HL-60 (cell line): ENCODE measurements at regions not wholly inside any gene's neighbourhood (a gene's known extent, or its start where the extent isn't known, plus 50 kb on each side); places are given as distances from the start of the nearest gene placed in this dataset.

Experiments used
- POLR2AphosphoS5 ChIP-seq: IDR thresholded peaks from 2 replicates; pipeline ENCODE4 v1.6.1; 2012; ENCODE audit warnings: low read depth
- TF ChIP-seq, protein P1 (sequence below): IDR thresholded peaks from one replicate; pipeline ENCODE4 v1.5.1; 2011; ENCODE audit warnings: low read length, control low read depth, inconsistent platforms; ENCODE audit not compliant: insufficient read depth

DNA sequence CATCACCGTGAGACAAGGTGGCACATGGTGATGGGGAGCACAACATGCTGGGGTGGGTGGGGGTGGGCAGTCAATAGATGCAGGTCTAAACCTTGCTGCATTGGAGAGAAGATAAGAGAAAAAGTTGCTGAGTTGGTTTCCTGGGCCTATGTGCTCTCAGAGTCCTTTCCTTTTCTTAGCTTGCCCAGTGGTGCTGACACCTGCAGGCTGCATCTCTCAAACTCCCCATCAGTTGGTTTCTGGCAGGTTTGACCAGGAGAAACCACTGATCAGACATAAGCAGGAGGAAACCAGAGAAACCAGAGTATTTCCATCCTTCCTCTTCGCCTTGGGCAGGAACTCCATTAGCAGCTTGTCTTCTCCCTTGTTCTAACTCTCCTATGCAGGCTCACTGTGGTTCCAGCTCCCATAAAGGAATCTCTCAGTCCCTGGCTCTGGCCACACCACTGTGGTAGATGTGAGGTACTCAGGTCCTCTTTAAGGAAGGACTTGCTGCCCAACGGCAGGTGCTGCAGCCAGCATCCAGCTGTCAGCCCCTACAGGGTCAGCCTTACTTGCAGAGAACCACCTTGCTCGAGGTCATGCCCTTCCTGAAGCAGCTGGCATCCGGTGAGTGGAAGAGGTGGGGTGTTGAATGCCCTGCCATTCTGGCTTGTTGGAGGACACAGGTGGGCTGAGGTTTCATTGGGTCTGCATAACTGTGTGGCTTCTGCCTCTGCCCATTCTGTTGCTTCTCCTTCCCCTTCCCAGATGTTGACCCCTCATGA lies 172.3 kb upstream of the ANKRD28 start:
- TF ChIP-seq, protein P1, sequence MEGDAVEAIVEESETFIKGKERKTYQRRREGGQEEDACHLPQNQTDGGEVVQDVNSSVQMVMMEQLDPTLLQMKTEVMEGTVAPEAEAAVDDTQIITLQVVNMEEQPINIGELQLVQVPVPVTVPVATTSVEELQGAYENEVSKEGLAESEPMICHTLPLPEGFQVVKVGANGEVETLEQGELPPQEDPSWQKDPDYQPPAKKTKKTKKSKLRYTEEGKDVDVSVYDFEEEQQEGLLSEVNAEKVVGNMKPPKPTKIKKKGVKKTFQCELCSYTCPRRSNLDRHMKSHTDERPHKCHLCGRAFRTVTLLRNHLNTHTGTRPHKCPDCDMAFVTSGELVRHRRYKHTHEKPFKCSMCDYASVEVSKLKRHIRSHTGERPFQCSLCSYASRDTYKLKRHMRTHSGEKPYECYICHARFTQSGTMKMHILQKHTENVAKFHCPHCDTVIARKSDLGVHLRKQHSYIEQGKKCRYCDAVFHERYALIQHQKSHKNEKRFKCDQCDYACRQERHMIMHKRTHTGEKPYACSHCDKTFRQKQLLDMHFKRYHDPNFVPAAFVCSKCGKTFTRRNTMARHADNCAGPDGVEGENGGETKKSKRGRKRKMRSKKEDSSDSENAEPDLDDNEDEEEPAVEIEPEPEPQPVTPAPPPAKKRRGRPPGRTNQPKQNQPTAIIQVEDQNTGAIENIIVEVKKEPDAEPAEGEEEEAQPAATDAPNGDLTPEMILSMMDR, result no peak
- TF ChIP-seq POLR2AphosphoS5, result no peak
